ENCODE measurements at regions not wholly inside any gene's neighbourhood (a gene's known extent, or its start where the extent isn't known, plus 50 kb on each side); places are given as distances from the start of the nearest gene placed in this dataset.

GRCh38 chr4:130090427-130090826 lies 994.5 kb downstream of the C4orf33 start:
- H3K27ac ChIP-seq = no peak overlapping the region
- no peak for DNase-seq (ENCODE audit: low read depth, low spot score)

DNA sequence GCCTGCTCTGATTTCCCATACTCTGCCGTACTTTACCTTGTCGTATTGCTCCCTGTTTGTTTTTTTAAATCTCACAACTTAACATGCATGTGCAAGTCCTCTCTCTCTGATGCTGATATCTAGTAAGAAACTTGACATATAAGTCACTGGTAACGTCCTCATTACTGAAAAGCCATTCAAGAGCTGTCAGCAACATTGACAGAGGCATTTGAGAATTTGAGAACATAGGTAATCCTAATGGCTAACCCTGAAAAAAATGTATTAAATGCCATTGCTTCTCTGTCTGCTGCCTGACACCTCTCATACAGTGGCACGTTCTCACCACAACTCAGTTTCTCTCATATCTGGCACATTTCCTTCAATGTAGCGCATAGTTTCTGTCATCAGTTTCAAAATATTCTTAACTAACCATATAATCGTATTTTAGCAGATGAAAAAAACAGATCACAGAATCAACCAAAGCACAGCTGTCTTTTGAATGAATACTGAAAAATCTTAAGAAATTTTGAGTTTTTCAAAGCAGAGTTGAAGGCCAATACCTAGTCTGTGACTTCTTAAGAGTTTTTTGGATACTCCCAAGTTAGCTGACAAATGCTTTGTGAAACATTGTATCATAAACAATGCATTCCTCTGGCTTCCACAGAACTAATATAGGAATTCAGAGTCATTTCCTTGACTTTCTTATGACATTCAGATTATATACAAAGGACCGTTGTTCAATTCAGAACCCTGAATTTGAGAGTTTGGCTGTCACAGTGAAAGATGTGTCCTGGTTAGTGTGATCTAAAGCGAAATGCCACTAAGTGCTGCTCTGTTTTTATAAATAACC lies 996.4 kb downstream of the C4orf33 start:
- no peak for DNase-seq (ENCODE audit: low read depth, low spot score)
- no peak overlapping the region for H3K27ac ChIP-seq

DNA sequence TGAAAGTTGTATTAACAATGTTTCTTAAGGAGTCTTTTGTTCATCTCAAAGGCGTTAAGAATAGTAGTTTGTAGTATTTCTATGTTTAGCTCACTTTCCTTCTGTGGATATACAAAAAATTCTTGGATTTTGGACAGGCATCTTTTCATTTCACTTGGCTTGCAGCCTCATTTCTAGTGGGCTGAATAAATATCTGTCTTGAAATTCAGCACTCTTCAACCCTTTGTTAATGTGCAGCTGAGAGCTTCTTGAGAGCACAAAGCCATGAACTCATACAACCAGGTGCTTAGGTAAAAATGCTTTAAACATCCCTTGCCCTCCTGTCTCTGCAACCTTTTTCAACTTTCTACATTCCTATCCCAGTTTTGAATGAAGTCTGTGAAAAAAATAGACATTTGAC lies 1003.2 kb downstream of the C4orf33 start:
- no peak for DNase-seq (ENCODE audit: low read depth, low spot score)
- H3K27ac ChIP-seq = no peak overlapping the region

DNA sequence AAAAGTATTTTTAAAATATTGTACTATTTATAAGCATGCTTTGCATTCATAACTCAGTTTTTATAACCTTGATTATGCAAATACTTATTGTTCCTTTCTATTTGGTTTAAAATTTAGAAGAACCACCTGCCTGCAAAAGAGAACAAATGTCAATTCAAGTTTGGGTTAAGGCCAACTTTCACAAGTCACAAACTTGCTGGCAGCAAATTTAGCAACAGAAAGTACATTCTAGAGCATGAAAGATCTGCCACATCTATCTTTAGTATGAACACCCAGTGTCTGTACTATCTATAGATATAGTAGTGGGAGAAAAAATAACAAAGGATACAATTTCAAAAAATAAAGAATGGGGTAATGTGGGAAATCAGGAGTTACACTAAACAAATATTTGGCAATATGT lies 1014.2 kb downstream of the C4orf33 start:
- no peak overlapping the region for H3K27ac ChIP-seq
- DNase-seq (ENCODE audit: low read depth, low spot score) = no peak

- H3K27ac ChIP-seq = no peak overlapping the region
- DNase-seq (ENCODE audit: low read depth, low spot score) = no peak
These were observed 1014.8 kb downstream of the C4orf33 start for GRCh38 chr4:130110770-130111169.

DNA sequence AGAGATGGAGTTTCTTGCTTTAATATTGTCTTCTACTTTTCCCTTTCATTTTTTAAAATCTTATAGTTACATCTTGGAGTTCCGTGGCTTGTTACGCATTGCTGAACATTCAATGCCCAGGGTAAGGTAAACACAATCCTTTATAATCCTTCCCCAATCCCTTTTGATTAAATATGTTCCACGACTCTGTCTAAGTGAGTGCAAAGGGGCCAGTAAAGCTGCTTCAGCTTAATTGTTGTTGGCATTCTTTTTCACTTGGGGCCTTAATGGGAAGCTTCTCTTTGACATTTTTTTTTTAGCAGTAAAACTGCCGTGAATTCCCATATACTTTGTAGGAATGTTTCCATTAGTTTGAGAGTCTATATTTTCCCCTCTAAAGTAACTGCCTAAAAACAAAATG lies 1028.1 kb downstream of the C4orf33 start:
- no peak for DNase-seq (ENCODE audit: low read depth, low spot score)
- no peak overlapping the region for H3K27ac ChIP-seq

- no peak overlapping the region for H3K27ac ChIP-seq
- DNase-seq (ENCODE audit: low read depth, low spot score) = no peak
These were observed 1029.5 kb downstream of the C4orf33 start for GRCh38 chr4:130125467-130125866.

DNA sequence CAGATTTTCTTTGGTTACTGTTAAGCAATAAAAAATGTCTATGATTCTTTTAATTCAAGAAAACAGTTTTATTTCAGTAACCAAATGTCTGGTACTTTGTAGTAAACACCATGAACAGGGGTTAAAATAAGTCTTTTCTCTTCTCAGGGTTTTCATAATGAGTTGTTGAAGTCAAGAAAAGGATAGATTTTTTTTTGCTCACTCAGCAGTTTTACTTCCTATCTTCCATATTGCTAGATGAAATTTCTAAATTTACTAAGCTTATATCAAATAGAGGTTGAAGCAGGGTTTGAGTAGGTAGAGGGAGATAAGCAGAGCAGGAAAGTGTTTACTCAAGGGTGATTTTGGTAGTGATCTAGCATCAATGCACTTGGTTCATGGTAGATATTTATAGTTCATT lies 1031.3 kb downstream of the C4orf33 start:
- no peak for DNase-seq (ENCODE audit: low read depth, low spot score)
- H3K27ac ChIP-seq = no peak overlapping the region

GRCh38 chr4:130131536-130131935 lies 1035.6 kb downstream of the C4orf33 start:
- H3K27ac ChIP-seq = no peak overlapping the region
- DNase-seq (ENCODE audit: low read depth, low spot score) = no peak

DNA sequence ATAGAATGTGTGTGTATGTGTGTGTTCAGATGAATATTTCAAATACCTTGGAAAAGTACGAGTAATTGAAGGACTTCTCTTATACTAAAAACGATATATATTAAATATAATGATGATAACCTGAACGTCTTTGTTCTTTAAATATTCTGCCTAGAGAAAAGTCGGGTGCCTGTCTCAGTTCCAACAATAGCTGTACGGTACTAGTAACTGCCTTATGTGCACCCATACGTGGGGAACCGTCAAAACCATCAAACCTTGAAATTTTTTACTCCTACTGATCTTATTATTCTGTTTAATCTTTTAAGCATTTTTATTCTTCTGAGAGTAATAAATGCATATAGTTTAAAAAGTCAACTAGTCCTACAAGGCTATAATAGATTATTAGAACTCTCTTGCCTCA lies 1045.7 kb downstream of the C4orf33 start:
- no peak overlapping the region for H3K27ac ChIP-seq
- DNase-seq (ENCODE audit: low read depth, low spot score) = no peak

DNA sequence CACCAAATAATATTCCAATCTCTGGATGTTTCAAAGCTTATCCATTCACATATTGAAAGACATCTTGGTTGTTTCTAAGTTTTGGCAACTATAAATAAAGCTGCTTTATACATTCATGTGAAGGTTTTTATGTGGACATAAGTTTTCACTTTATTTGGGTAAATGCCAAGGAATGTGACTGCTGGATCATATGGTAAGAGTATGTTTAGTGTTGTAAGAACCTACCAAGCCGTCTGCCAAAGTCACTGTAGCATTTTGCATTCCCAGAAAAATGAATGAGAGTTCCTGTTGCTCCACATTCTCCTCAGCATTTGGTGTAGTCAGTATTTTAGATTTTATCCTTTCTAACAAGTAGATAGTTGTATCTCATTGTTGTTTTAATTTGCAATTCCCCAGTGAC lies 1047.7 kb downstream of the C4orf33 start:
- DNase-seq (ENCODE audit: low read depth, low spot score) = no peak
- no peak overlapping the region for H3K27ac ChIP-seq

DNA sequence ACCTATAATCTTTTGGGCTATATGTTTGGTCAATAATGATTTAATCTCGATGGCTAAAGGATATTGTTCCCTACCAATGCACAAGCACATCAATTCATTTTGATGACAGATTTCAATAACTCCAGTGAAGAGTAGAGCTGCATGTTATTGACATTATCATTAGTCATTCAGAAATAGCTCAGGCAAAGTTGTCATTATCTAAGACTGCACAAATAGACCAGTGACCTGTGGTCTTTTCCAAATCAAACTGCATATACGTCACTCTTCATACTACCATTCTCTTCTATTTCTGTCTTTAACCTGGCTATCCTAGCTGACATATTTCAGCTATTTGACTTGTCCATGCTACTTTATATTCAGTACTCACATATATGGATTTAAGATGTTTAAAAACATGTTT lies 1050.8 kb downstream of the C4orf33 start:
- DNase-seq (ENCODE audit: low read depth, low spot score) = no peak
- no peak overlapping the region for H3K27ac ChIP-seq

GRCh38 chr4:130147641-130148040 lies 1051.7 kb downstream of the C4orf33 start:
- no peak overlapping the region for H3K27ac ChIP-seq
- DNase-seq (ENCODE audit: low read depth, low spot score) = no peak

GRCh38 chr4:130154901-130155300 lies 1058.9 kb downstream of the C4orf33 start:
- no peak for DNase-seq (ENCODE audit: low read depth, low spot score)

GRCh38 chr4:130163701-130164100 lies 1067.7 kb downstream of the C4orf33 start:
- DNase-seq (ENCODE audit: low read depth, low spot score) = no peak

More at GRCh38 chr4:130154901-130155300, 1058.9 kb downstream of the C4orf33 start:
- H3K27ac ChIP-seq = no peak overlapping the region

DNA sequence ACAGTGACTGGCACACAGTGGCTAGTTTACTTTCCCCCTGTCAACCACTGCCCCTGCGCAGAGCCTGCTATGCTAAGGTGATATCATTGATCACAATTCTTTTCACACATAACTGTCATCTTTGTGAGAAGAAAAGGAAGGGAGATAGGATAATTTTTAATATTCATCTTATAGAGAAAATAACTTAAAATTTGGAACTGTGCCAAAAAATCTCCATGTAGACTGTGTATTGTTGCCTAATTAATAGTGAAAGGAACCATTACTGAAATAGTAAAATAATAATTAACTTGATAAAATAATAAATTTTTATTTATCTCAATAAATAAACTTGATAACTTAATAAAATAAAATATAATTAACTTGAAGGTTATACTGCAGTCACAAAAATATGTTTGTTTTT lies 1069.4 kb downstream of the C4orf33 start:
- no peak for DNase-seq (ENCODE audit: low read depth, low spot score)
- H3K27ac ChIP-seq = no peak overlapping the region

More at GRCh38 chr4:130163701-130164100, 1067.7 kb downstream of the C4orf33 start:
- no peak overlapping the region for H3K27ac ChIP-seq

DNA sequence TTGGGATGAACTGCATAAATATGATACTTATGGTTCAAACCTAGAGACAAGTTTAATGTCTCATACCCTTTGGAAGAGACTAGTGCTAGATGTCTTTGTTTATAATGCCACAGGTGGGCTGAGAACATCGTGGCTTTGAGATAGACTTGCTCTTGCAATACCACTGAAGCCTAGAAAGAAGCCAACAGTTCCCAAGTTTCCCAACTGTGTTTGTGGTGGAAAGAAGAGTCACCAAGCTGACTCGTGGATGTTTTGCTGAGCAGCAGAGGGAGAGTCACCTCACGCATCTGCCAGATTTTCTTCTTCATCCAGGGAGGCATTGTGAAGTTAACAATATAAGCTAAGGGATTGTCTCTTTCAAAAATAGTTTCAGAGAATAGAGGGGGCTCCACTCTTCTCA lies 1076.2 kb downstream of the C4orf33 start:
- DNase-seq (ENCODE audit: low read depth, low spot score) = no peak
- H3K27ac ChIP-seq = no peak overlapping the region

GRCh38 chr4:130178106-130178505 lies 1082.2 kb downstream of the C4orf33 start:
- H3K27ac ChIP-seq = no peak overlapping the region
- no peak for DNase-seq (ENCODE audit: low read depth, low spot score)

- no peak for DNase-seq (ENCODE audit: low read depth, low spot score)
- H3K27ac ChIP-seq = no peak overlapping the region
These were observed 1087.1 kb downstream of the C4orf33 start for GRCh38 chr4:130183096-130183495.

- H3K27ac ChIP-seq = no peak overlapping the region
- no peak for DNase-seq (ENCODE audit: low read depth, low spot score)
These were observed 1087.8 kb downstream of the C4orf33 start for GRCh38 chr4:130183766-130184165.

DNA sequence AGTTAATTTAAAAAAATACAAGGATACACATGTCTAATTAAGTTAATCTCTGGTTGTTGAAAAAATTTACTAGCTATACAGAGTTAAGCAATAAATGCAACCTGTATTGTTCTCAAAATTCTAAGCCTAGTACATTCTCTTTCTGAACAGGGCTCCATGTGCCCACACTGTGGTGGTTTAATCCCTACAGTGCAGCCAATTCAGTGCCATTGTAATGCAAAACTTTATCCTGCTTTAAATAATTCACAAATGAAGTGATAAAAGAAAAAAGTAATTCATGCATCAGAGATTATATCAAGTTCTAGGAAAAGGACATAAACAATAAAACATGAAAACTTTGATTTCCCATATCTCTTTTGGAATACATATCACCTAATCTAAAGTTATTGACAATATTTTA lies 1089.2 kb downstream of the C4orf33 start:
- H3K27ac ChIP-seq = no peak overlapping the region
- no peak for DNase-seq (ENCODE audit: low read depth, low spot score)

DNA sequence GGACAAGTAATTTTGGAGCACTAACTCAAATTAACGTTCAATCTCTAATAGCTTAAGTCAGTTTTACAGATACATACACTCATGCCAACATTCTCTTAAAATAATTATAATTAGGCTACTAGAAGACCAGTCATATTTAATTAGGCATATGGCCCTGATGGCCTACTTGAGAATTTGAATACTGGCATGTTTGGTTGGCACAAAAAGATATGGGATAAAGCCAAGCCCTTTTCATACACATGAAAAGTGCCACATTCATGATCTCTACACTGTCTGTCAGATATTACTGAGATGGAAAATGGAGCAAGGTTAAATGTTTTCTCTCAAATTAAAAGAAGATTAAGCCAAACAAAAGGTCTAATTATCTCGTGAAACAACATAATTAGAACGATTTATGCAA lies 1091.0 kb downstream of the C4orf33 start:
- DNase-seq (ENCODE audit: low read depth, low spot score) = no peak
- no peak overlapping the region for H3K27ac ChIP-seq
